ENCODE measurements at regions not wholly inside any gene's neighbourhood (a gene's known extent, or its start where the extent isn't known, plus 50 kb on each side); places are given as distances from the start of the nearest gene placed in this dataset.

GRCh38 chr4:20049889-20050288, 201.8 kb upstream of the SLIT2 start:
- no peak for DNase-seq
- WGBS, 2 donors, result 69 to 81% methylated on average over 3 of the region's 3 CpGs
- no peak overlapping the region for H3K4me3 ChIP-seq

GRCh38 chr4:20046931-20047677, 204.6 kb upstream of the SLIT2 start:
- no peak for DNase-seq

More at GRCh38 chr4:20049889-20050288, 201.8 kb upstream of the SLIT2 start:
- no peak for TF ChIP-seq POLR2A (IDR thresholded peaks at IDR 0.05)
- TF ChIP-seq CTCF (IDR thresholded peaks at IDR 0.05), result no peak
- H3K4me1 ChIP-seq, result no peaks in the 10 kb centered on the region
- H3K9me3 ChIP-seq, result no peaks in the 10 kb centered on the region
- intact Hi-C loops (cut with DNase I), result no loop called here
- H3K36me3 ChIP-seq, result no peaks in the 10 kb centered on the region
- no peaks in the 10 kb centered on the region for H3K27me3 ChIP-seq
- no peak overlapping the region for H3K27ac ChIP-seq

GRCh38 chr4:20046179-20046578, 205.5 kb upstream of the SLIT2 start:
- Histone ChIP-seq H3K4me3 (no peak overlapping the region), H3K4me1 (peaks cover 0 to 9% (median 0%) of the 10 kb centered on the region in 3 donors), H3K9me3 (no peaks in the 10 kb centered on the region), H3K27ac (no peak overlapping the region), H3K27me3 (no peaks in the 10 kb centered on the region), H3K36me3 (no peaks in the 10 kb centered on the region)
- TF ChIP-seq CTCF (IDR thresholded peaks at IDR 0.05) (no peak), POLR2A (IDR thresholded peaks at IDR 0.05) (no peak)
- 80 to 89% methylated on average over 4 of the region's 4 CpGs for WGBS, 2 donors
- intact Hi-C loops (cut with DNase I), result no loop called here
- DNase-seq, result no peak

More at GRCh38 chr4:20046931-20047677, 204.6 kb upstream of the SLIT2 start:
- TF ChIP-seq CTCF (IDR thresholded peaks at IDR 0.05) (no peak), POLR2A (IDR thresholded peaks at IDR 0.05) (no peak)
- no peak overlapping the region for H3K4me3 ChIP-seq
- intact Hi-C loops (cut with DNase I), result no loop called here
- no peaks in the 10 kb centered on the region for H3K27me3 ChIP-seq
- no peaks in the 10 kb centered on the region for H3K9me3 ChIP-seq
- H3K27ac ChIP-seq, result no peak overlapping the region
- peaks cover 0 to 9% (median 0%) of the 10 kb centered on the region in 3 donors for H3K4me1 ChIP-seq
- 72 to 77% methylated on average over 3 of the region's 3 CpGs for WGBS, 2 donors
- no peaks in the 10 kb centered on the region for H3K36me3 ChIP-seq

- Histone ChIP-seq H3K27ac (no peak overlapping the region), H3K36me3 (no peaks in the 10 kb centered on the region), H3K27me3 (no peaks in the 10 kb centered on the region), H3K4me1 (peaks cover 0 to 9% (median 0%) of the 10 kb centered on the region in 3 donors), H3K4me3 (no peak overlapping the region), H3K9me3 (no peaks in the 10 kb centered on the region)
- TF ChIP-seq CTCF (IDR thresholded peaks at IDR 0.05) (no peak), POLR2A (IDR thresholded peaks at IDR 0.05) (no peak)
- WGBS, 2 donors, result 70 to 72% methylated on average over 3 of the region's 3 CpGs
- intact Hi-C loops (cut with DNase I), result no loop called here
- no peak for DNase-seq
Measured at GRCh38 chr4:20044966-20045365, 206.7 kb upstream of the SLIT2 start.

GRCh38 chr4:20044502-20044911, 207.2 kb upstream of the SLIT2 start:
- TF ChIP-seq CTCF (IDR thresholded peaks at IDR 0.05) (no peak), POLR2A (IDR thresholded peaks at IDR 0.05) (no peak)
- intact Hi-C loops (cut with DNase I), result no loop called here
- Histone ChIP-seq H3K4me1 (peaks cover 0 to 9% (median 0%) of the 10 kb centered on the region in 3 donors), H3K36me3 (no peaks in the 10 kb centered on the region), H3K27ac (no peak overlapping the region), H3K4me3 (no peak overlapping the region), H3K27me3 (no peaks in the 10 kb centered on the region), H3K9me3 (no peaks in the 10 kb centered on the region)
- 15 to 22% methylated on average over 2 of the region's 2 CpGs for WGBS, 2 donors
- DNase-seq, result no peak

All from esophagus squamous epithelium (tissue), 5 donors.